ENCODE measurements at regions not wholly inside any gene's neighbourhood (a gene's known extent, or its start where the extent isn't known, plus 50 kb on each side); places are given as distances from the start of the nearest gene placed in this dataset.

- Histone ChIP-seq H3K4me1 (no peaks in the 10 kb centered on the region), H3K9me3 (no peaks in the 10 kb centered on the region), H3K36me3 (no peaks in the 10 kb centered on the region), H3K27me3 (no peaks in the 10 kb centered on the region), H3K27ac (no peak overlapping the region), H3K4me3 (no peak overlapping the region)
- TF ChIP-seq POLR2A (IDR thresholded peaks at IDR 0.05), result no peak
- TF ChIP-seq CTCF (IDR thresholded peaks at IDR 0.05), result no peak
- ATAC-seq, result no peak
- no peak for DNase-seq
- WGBS (ENCODE audit: insufficient coverage, low coverage, low lambda C conversion rate, missing lambda C conversion rate), result 56% methylated on average over 3 of the region's 3 CpGs
- intact Hi-C loops (cut with DNase I), result no loop called here
These were observed 52.6 kb upstream of the ASB17 start for GRCh38 chr1:75984781-75985180.

DNA sequence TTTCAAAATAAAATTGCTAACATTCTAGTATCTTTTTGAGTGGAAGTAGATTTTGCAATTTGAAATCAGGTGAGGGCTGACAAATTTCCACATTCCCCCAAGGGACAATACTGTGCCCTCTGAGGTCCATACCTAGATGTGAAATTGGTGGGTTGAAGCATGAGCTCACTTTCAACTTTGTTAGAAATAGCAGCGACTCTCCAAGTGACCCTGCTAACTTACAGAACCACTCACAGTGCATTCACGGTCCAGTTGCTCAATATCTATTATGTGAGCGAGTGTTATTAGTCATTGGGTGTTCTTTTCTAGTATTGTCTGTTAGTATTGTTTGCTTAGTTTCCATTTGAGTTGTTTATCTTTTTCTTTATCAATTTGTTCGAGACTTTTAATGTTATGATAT is 53.6 kb upstream of the ASB17 start:
- TF ChIP-seq POLR2A (IDR thresholded peaks at IDR 0.05) (no peak), CTCF (IDR thresholded peaks at IDR 0.05) (no peak)
- Histone ChIP-seq H3K4me3 (no peak overlapping the region), H3K4me1 (no peaks in the 10 kb centered on the region), H3K9me3 (no peaks in the 10 kb centered on the region), H3K27me3 (no peaks in the 10 kb centered on the region), H3K27ac (no peak overlapping the region), H3K36me3 (no peaks in the 10 kb centered on the region)
- DNase-seq (no peak), ATAC-seq (no peak)
- intact Hi-C loops (cut with DNase I), result no loop called here
- WGBS (ENCODE audit: insufficient coverage, low coverage, low lambda C conversion rate, missing lambda C conversion rate), result 42% methylated on average over 3 of the region's 4 CpGs

- DNase-seq, result no peak
- no peak overlapping the region for H3K27ac ChIP-seq
- no peaks in the 10 kb centered on the region for H3K27me3 ChIP-seq
- H3K4me1 ChIP-seq, result no peaks in the 10 kb centered on the region
- intact Hi-C loops (cut with DNase I), result no loop called here
- no peak overlapping the region for H3K4me3 ChIP-seq
- no peaks in the 10 kb centered on the region for H3K9me3 ChIP-seq
- TF ChIP-seq CTCF (IDR thresholded peaks at IDR 0.05) (no peak), POLR2A (IDR thresholded peaks at IDR 0.05) (no peak)
- H3K36me3 ChIP-seq, result no peaks in the 10 kb centered on the region
- no peak for ATAC-seq
These were observed 54.3 kb upstream of the ASB17 start for GRCh38 chr1:75986478-75986877.

GRCh38 chr1:75989121-75989520 is 56.9 kb upstream of the ASB17 start:
- WGBS (ENCODE audit: insufficient coverage, low coverage, low lambda C conversion rate, missing lambda C conversion rate), result 53% methylated on average over 3 of the region's 3 CpGs
- TF ChIP-seq POLR2A (IDR thresholded peaks at IDR 0.05), result no peak
- TF ChIP-seq CTCF (IDR thresholded peaks at IDR 0.05), result no peak
- H3K4me3 ChIP-seq, result no peak overlapping the region
- no peaks in the 10 kb centered on the region for H3K4me1 ChIP-seq
- H3K27ac ChIP-seq, result no peak overlapping the region
- H3K9me3 ChIP-seq, result no peaks in the 10 kb centered on the region
- DNase-seq (no peak), ATAC-seq (no peak)
- intact Hi-C loops (cut with DNase I), result no loop called here
- H3K36me3 ChIP-seq, result no peaks in the 10 kb centered on the region
- no peaks in the 10 kb centered on the region for H3K27me3 ChIP-seq

- ATAC-seq, result no peak
- Histone ChIP-seq H3K4me1 (no peaks in the 10 kb centered on the region), H3K27me3 (no peaks in the 10 kb centered on the region), H3K36me3 (no peaks in the 10 kb centered on the region), H3K4me3 (no peak overlapping the region), H3K9me3 (no peaks in the 10 kb centered on the region), H3K27ac (no peak overlapping the region)
- TF ChIP-seq CTCF (IDR thresholded peaks at IDR 0.05) (no peak), POLR2A (IDR thresholded peaks at IDR 0.05) (no peak)
- WGBS (ENCODE audit: insufficient coverage, low coverage, low lambda C conversion rate, missing lambda C conversion rate), result 40% methylated on average over 3 of the region's 3 CpGs
- intact Hi-C loops (cut with DNase I), result no loop called here
- DNase-seq, result no peak
These were observed 58.5 kb upstream of the ASB17 start for GRCh38 chr1:75990686-75991085.

All from right lobe of liver (tissue), 6 donors.